SK-N-SH treated with all-trans-retinoic acid at 6 μM for 48 hours (cell line): ENCODE measurements at regions not wholly inside any gene's neighbourhood (a gene's known extent, or its start where the extent isn't known, plus 50 kb on each side); places are given as distances from the start of the nearest gene placed in this dataset.

Experiments used
- ATAC-seq: fragments of 200-7000 bp; cut with Tn5 transposase; 3 replicates; pipeline ENCODE4 v1.9.1; 2020; ENCODE audit warnings: mild to moderate bottlenecking, moderate library complexity
- ARNTL ChIP-seq: fragments of 450-650 bp; formaldehyde crosslinking; IDR thresholded peaks from 2 replicates; pipeline ENCODE4 v1.5.0; 2020; ENCODE audit warnings: low read depth, mild to moderate bottlenecking, moderate library complexity, borderline replicate concordance
- ESRRG ChIP-seq: fragments of 250-450 bp; sonication (Bioruptor Pico); IDR thresholded peaks from 2 replicates; pipeline ENCODE4 v1.6.1; 2021; ENCODE audit warnings: mild to moderate bottlenecking
- GLIS3 ChIP-seq: fragments of 250-450 bp; sonication (Bioruptor Pico); IDR thresholded peaks from 2 replicates; pipeline ENCODE4 v1.5.0; 2020; ENCODE audit warnings: mild to moderate bottlenecking, moderate library complexity
- ISL1 ChIP-seq: fragments of 250-450 bp; sonication (Bioruptor Pico); IDR thresholded peaks from 2 replicates; pipeline ENCODE4 v2.1.2; 2022; ENCODE audit warnings: mild to moderate bottlenecking, moderate library complexity
- OSR1 ChIP-seq: fragments of 250-450 bp; sonication (Bioruptor Pico); IDR thresholded peaks from 2 replicates; pipeline ENCODE4 v1.8.0; 2022; ENCODE audit warnings: moderate library complexity, mild to moderate bottlenecking, inconsistent platforms
- PATZ1 ChIP-seq: fragments of 250-450 bp; sonication (Bioruptor Pico); IDR thresholded peaks from 2 replicates; pipeline ENCODE4 v1.8.0; 2020; ENCODE audit warnings: mild to moderate bottlenecking, moderate library complexity, borderline replicate concordance
- PPARA ChIP-seq: fragments of 250-450 bp; sonication (Bioruptor Pico); IDR thresholded peaks from 2 replicates; pipeline ENCODE4 v1.5.0; 2020; ENCODE audit warnings: mild to moderate bottlenecking, borderline replicate concordance
- SNAI2 ChIP-seq: fragments of 250-450 bp; sonication (Bioruptor Pico); IDR thresholded peaks from 2 replicates; pipeline ENCODE4 v1.5.0; 2020; ENCODE audit warnings: mild to moderate bottlenecking, moderate library complexity
- TCF4 ChIP-seq: fragments of 250-450 bp; sonication (Bioruptor Pico); IDR thresholded peaks from 2 replicates; pipeline ENCODE4 v1.8.0; 2021; ENCODE audit warnings: mild to moderate bottlenecking, moderate library complexity, borderline replicate concordance
- TOX ChIP-seq: fragments of 250-450 bp; sonication (Bioruptor Pico); IDR thresholded peaks from 2 replicates; pipeline ENCODE4 v1.8.0; 2021; ENCODE audit warnings: mild to moderate bottlenecking, moderate library complexity, borderline replicate concordance
- ZFP3 ChIP-seq: fragments of 250-450 bp; sonication (Bioruptor Pico); IDR thresholded peaks from 2 replicates; pipeline ENCODE4 v1.5.0; 2020; ENCODE audit warnings: mild to moderate bottlenecking, moderate library complexity
- ZFP30 ChIP-seq: fragments of 450-650 bp; formaldehyde crosslinking; IDR thresholded peaks from 2 replicates; pipeline ENCODE4 v1.5.0; 2022; ENCODE audit warnings: mild to moderate bottlenecking, moderate library complexity
- ZNF565 ChIP-seq: fragments of 450-650 bp; formaldehyde crosslinking; conservative IDR thresholded peaks from 2 replicates; pipeline ENCODE4 v1.5.0; 2020; ENCODE audit warnings: low read depth, mild to moderate bottlenecking, moderate library complexity
- ZNF70 ChIP-seq: fragments of 450-650 bp; formaldehyde crosslinking; IDR thresholded peaks from 2 replicates; pipeline ENCODE4 v1.5.0; 2020; ENCODE audit warnings: mild to moderate bottlenecking, moderate library complexity
- ZNF8 ChIP-seq: fragments of 450-650 bp; formaldehyde crosslinking; IDR thresholded peaks from 2 replicates; pipeline ENCODE4 v1.5.0; 2020; ENCODE audit warnings: mild to moderate bottlenecking, moderate library complexity
- TF ChIP-seq, protein P1 (sequence below): fragments of 250-450 bp; sonication (Bioruptor Pico); IDR thresholded peaks from 2 replicates; pipeline ENCODE4 v1.5.1; 2021; ENCODE audit warnings: mild to moderate bottlenecking, moderate library complexity
- TF ChIP-seq, protein P2 (sequence below): fragments of 250-450 bp; sonication (Bioruptor Pico); IDR thresholded peaks from 2 replicates; pipeline ENCODE4 v1.5.0; 2020; ENCODE audit warnings: mild to moderate bottlenecking, moderate library complexity

GRCh38 chr15:67900621-67901147 lies 60.8 kb upstream of the RNU6-1 start:
- ATAC-seq = no peak
- TF ChIP-seq PPARA (CRISPR knock-in tag) (no peak), TCF4 (no peak), GLIS3 (no peak), OSR1 (CRISPR knock-in tag) (no peak), SNAI2 (CRISPR knock-in tag) (no peak), ISL1 (CRISPR knock-in tag) (no peak), ZFP3 (no peak), ZNF70 (CRISPR knock-in tag) (no peak), ZFP30 (CRISPR knock-in tag) (no peak), ARNTL (CRISPR knock-in tag) (no peak), ZNF565 (CRISPR knock-in tag) (no peak), ESRRG (CRISPR knock-in tag) (no peak)
- TF ChIP-seq, protein P1, sequence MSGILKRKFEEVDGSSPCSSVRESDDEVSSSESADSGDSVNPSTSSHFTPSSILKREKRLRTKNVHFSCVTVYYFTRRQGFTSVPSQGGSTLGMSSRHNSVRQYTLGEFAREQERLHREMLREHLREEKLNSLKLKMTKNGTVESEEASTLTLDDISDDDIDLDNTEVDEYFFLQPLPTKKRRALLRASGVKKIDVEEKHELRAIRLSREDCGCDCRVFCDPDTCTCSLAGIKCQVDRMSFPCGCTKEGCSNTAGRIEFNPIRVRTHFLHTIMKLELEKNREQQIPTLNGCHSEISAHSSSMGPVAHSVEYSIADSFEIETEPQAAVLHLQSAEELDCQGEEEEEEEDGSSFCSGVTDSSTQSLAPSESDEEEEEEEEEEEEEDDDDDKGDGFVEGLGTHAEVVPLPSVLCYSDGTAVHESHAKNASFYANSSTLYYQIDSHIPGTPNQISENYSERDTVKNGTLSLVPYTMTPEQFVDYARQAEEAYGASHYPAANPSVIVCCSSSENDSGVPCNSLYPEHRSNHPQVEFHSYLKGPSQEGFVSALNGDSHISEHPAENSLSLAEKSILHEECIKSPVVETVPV (CRISPR knock-in tag) = no peak
- TF ChIP-seq, protein P2, sequence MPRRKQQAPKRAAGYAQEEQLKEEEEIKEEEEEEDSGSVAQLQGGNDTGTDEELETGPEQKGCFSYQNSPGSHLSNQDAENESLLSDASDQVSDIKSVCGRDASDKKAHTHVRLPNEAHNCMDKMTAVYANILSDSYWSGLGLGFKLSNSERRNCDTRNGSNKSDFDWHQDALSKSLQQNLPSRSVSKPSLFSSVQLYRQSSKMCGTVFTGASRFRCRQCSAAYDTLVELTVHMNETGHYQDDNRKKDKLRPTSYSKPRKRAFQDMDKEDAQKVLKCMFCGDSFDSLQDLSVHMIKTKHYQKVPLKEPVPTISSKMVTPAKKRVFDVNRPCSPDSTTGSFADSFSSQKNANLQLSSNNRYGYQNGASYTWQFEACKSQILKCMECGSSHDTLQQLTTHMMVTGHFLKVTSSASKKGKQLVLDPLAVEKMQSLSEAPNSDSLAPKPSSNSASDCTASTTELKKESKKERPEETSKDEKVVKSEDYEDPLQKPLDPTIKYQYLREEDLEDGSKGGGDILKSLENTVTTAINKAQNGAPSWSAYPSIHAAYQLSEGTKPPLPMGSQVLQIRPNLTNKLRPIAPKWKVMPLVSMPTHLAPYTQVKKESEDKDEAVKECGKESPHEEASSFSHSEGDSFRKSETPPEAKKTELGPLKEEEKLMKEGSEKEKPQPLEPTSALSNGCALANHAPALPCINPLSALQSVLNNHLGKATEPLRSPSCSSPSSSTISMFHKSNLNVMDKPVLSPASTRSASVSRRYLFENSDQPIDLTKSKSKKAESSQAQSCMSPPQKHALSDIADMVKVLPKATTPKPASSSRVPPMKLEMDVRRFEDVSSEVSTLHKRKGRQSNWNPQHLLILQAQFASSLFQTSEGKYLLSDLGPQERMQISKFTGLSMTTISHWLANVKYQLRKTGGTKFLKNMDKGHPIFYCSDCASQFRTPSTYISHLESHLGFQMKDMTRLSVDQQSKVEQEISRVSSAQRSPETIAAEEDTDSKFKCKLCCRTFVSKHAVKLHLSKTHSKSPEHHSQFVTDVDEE (CRISPR knock-in tag) = no peak

DNA sequence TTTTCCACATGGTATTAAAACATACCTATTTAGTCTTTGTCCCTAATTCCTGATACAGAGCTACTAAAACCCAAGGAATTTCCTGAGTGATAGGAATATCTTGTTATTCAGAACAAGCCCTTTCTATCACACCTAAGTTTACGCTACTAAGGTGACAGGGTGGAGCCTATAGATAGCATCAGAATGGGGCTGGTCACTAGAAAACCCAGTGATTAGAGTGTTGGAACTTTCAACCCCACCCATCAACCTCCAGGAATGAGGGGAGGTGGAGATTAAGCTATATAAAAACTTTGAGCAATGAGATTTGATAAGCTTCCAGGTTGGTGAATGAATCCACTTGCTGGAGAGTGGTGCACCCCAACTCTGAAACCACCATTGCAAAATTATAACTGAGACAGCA lies 62.1 kb upstream of the RNU6-1 start:
- no peak for TF ChIP-seq PATZ1 (CRISPR knock-in tag)
- no peak for TF ChIP-seq ISL1 (CRISPR knock-in tag)
- TF ChIP-seq, protein P2 (CRISPR knock-in tag) = no peak
- TF ChIP-seq, protein P1 (CRISPR knock-in tag) = no peak

GRCh38 chr15:67902579-67903009 lies 62.7 kb upstream of the RNU6-1 start:
- no peak for TF ChIP-seq GLIS3
- TF ChIP-seq, all 23 proteins: peak for 0
- ATAC-seq = no peak

More for the DNA sequence above, 62.1 kb upstream of the RNU6-1 start:
- no peak for ATAC-seq

GRCh38 chr15:67903708-67904107 lies 63.9 kb upstream of the RNU6-1 start:
- no peak for ATAC-seq
- TF ChIP-seq, protein P1 (CRISPR knock-in tag) = no peak
- TF ChIP-seq, protein P2 (CRISPR knock-in tag) = no peak
- TF ChIP-seq PATZ1 (CRISPR knock-in tag) (no peak), ZNF8 (CRISPR knock-in tag) (no peak), TOX (no peak), TCF4 (no peak), PPARA (CRISPR knock-in tag) (no peak), ZFP3 (no peak), ISL1 (CRISPR knock-in tag) (no peak), OSR1 (CRISPR knock-in tag) (no peak)
